ENCODE measurements at regions not wholly inside any gene's neighbourhood (a gene's known extent, or its start where the extent isn't known, plus 50 kb on each side); places are given as distances from the start of the nearest gene placed in this dataset.

DNA sequence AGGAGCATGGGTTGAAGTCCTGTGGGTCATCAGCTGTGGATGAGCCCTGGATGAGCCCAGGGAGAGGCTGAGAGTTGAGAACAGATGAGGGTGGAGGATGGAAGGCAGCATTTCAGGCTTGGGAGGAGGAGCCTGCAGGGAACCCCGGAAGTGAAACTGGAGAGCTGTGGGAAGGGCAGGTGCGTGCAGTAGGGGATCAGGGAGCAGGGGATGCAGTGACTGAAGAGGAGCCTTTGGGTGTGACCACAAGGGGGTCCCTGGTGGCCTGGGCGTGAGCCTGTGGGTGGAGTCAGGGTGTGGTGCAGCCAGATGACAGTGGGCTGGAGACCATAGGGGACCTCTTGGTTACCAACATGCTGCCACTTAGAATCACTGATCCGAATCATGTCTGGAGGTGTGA, 115.5 kb downstream of the PAPOLA start:
- no peak for DNase-seq (ENCODE audit: low spot score, unreplicated experiment)
- no peak overlapping the region for H3K27ac Mint-ChIP-seq
- no peaks in the 10 kb centered on the region for H3K36me3 Mint-ChIP-seq (ENCODE audit: insufficient read depth)
- no peak overlapping the region for H3K4me3 Mint-ChIP-seq (ENCODE audit: low read depth)
- peaks cover 2% of the 10 kb centered on the region for H3K4me1 Mint-ChIP-seq (ENCODE audit: low read depth)
- H3K27me3 Mint-ChIP-seq, result peaks cover 40% of the 10 kb centered on the region
- H3K9me3 Mint-ChIP-seq (ENCODE audit: low read depth), result no peaks in the 10 kb centered on the region
- TF ChIP-seq, protein P1, sequence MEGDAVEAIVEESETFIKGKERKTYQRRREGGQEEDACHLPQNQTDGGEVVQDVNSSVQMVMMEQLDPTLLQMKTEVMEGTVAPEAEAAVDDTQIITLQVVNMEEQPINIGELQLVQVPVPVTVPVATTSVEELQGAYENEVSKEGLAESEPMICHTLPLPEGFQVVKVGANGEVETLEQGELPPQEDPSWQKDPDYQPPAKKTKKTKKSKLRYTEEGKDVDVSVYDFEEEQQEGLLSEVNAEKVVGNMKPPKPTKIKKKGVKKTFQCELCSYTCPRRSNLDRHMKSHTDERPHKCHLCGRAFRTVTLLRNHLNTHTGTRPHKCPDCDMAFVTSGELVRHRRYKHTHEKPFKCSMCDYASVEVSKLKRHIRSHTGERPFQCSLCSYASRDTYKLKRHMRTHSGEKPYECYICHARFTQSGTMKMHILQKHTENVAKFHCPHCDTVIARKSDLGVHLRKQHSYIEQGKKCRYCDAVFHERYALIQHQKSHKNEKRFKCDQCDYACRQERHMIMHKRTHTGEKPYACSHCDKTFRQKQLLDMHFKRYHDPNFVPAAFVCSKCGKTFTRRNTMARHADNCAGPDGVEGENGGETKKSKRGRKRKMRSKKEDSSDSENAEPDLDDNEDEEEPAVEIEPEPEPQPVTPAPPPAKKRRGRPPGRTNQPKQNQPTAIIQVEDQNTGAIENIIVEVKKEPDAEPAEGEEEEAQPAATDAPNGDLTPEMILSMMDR (IDR thresholded peaks at IDR 0.05; ENCODE audit: unreplicated experiment), result no peak

DNA sequence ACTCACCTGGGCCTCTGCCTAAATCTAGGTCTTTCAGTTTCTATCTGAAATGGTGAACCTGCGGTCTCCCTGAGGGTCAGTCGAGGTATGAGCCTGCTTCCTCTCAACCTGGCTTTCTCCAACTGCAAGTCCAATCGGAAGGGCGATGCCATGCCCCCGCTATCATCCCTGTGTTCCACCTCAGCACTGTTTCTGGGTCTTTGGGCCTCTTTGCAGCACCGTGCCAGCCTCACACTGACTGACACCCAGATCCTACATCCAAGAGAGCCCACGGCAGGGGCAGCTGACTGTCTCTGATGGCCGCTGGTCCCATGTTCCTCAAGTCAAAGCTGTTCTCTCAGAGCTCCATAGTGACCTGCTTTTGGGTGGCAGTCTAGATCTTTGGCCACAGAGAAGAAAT, 120.7 kb downstream of the PAPOLA start:
- no peaks in the 10 kb centered on the region for H3K4me1 Mint-ChIP-seq (ENCODE audit: low read depth)
- H3K4me3 Mint-ChIP-seq (ENCODE audit: low read depth), result no peak overlapping the region
- no peaks in the 10 kb centered on the region for H3K9me3 Mint-ChIP-seq (ENCODE audit: low read depth)
- H3K27ac Mint-ChIP-seq, result no peak overlapping the region
- H3K27me3 Mint-ChIP-seq, result peaks cover 27% of the 10 kb centered on the region
- no peaks in the 10 kb centered on the region for H3K36me3 Mint-ChIP-seq (ENCODE audit: insufficient read depth)
- no peak for DNase-seq (ENCODE audit: low spot score, unreplicated experiment)
- TF ChIP-seq, protein P1 (IDR thresholded peaks at IDR 0.05; ENCODE audit: unreplicated experiment), result no peak

DNA sequence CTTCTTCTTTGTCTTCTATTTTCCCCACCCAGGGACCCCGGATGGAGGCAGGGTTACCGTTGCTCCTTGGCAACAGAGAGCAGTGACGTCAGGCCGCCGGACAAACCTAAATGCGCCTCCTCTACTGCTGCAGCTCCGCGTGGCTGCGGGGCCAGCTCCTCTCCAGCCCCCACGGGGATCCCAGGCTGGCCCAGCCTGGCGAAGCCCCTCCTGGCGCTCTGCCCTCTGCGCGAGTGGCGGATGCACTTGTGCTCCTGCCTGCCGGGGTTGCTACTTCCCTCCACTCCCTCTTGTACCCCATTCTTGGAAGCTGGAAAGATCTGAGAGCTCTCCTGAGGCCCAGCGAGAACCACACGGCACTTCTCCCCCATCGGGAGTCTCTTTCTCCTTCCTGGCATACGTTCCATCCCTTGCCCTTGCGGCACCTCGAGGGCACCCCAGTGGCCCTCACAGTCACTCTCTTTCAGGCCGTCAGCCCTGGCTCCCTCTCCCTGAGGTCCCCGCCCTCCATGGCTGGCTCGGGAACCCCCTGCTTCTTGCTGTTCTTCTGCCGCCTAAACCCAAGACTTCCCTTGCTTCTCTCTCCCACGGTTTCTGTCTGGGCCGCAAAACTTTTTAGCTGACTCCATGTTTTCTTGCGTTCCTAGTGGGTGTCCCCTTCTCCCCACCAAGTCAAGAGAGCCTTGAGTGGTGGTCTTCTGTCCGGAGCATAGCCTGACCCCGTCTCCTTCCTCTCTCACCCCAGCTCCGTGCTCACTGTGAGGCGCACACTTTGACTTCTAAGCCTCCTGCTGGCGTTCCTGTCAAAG, 121.7 kb downstream of the PAPOLA start:
- Mint-ChIP-seq H3K36me3 (ENCODE audit: insufficient read depth) (no peaks in the 10 kb centered on the region), H3K4me1 (ENCODE audit: low read depth) (no peaks in the 10 kb centered on the region), H3K9me3 (ENCODE audit: low read depth) (no peaks in the 10 kb centered on the region), H3K4me3 (ENCODE audit: low read depth) (no peak overlapping the region), H3K27ac (no peak overlapping the region), H3K27me3 (peaks cover 27% of the 10 kb centered on the region)
- no peak for DNase-seq (ENCODE audit: low spot score, unreplicated experiment)
- TF ChIP-seq, protein P1 (IDR thresholded peaks at IDR 0.05; ENCODE audit: unreplicated experiment), result no peak

DNA sequence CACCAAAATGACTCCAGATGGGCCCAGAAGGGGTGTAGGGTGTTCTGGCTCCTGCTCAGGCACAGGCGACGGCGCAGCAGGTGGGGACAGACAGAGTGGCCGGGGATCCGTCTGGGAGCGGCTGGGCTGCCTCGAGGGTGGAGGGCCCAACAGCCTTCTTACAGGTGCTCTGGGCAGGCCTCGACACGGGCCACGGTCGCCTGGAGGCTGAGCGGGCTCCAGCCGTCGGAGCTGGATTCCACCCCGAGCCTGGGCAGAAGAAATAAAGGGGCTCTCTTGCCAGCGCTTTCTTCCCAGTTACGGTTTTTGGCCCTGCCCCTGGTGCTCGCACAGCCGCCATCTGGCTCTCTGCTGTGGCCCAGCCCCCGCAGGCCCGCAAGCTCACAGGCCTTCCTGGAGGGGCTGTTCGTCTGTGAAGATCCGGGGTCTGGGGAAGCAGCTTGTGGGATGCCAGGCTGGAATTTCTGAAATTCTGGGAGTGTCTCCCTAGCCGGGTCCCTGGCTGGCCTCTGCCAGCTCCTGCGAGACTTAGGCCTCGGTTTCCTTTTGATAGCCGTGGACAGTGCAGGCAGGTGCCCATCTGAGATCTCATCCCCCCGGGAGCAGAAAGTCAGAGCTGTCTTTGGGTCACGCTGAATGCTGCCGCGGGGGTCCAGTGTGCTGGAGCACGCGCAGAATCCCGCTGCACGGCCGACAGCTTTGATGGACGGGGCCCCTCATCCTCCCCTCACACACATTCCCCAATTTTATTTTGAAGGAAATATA, 122.7 kb downstream of the PAPOLA start:
- Mint-ChIP-seq H3K9me3 (ENCODE audit: low read depth) (no peaks in the 10 kb centered on the region), H3K27ac (no peak overlapping the region), H3K27me3 (peaks cover 27% of the 10 kb centered on the region), H3K4me1 (ENCODE audit: low read depth) (no peaks in the 10 kb centered on the region), H3K36me3 (ENCODE audit: insufficient read depth) (no peaks in the 10 kb centered on the region), H3K4me3 (ENCODE audit: low read depth) (no peak overlapping the region)
- no peak for DNase-seq (ENCODE audit: low spot score, unreplicated experiment)
- TF ChIP-seq, protein P1 (IDR thresholded peaks at IDR 0.05; ENCODE audit: unreplicated experiment), result no peak

DNA sequence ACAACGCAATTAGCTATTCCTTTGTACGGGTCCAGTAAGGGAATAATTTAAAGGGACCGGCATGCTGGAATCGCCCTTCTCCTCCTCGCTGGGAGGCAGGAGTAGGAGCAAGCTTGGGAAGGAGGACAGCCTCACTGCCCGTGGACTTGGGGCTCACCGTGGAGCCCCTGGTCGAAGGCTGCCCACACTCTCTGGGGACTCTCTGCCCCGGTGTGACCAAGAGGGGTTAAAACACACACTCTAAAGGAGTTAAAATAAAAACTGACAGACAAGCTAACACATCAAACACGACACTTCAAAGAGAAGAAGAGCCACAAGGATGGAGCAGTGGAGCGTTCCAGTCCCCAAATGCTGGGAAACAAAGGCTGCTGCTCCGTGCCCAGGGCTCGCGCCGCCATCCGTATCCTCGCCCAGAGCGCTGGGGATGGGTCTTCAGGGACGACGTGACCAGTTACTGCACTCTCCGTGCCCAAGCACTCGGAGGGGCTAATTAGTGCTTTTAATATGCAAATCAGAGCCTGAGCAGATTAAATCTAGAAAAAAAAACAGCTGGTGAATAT, 123.3 kb downstream of the PAPOLA start:
- H3K27ac Mint-ChIP-seq, result no peak overlapping the region

More for the DNA sequence above, 123.3 kb downstream of the PAPOLA start:
- H3K4me1 Mint-ChIP-seq (ENCODE audit: low read depth), result no peaks in the 10 kb centered on the region
- TF ChIP-seq, protein P1 (IDR thresholded peaks at IDR 0.05; ENCODE audit: unreplicated experiment), result no peak
- no peak overlapping the region for H3K4me3 Mint-ChIP-seq (ENCODE audit: low read depth)
- H3K27me3 Mint-ChIP-seq, result peaks cover 27% of the 10 kb centered on the region
- H3K9me3 Mint-ChIP-seq (ENCODE audit: low read depth), result no peaks in the 10 kb centered on the region
- DNase-seq (ENCODE audit: low spot score, unreplicated experiment), result no peak
- H3K36me3 Mint-ChIP-seq (ENCODE audit: insufficient read depth), result no peaks in the 10 kb centered on the region

Data from progenitor cell of endocrine pancreas (in vitro differentiated cells).